ENCODE measurements at regions not wholly inside any gene's neighbourhood (a gene's known extent, or its start where the extent isn't known, plus 50 kb on each side); places are given as distances from the start of the nearest gene placed in this dataset.

GRCh38 chr7:156178857-156179256 is 366.6 kb upstream of the SHH start:
- TF ChIP-seq ZNF331 (CRISPR knock-in tag; IDR thresholded peaks at IDR 0.05; ENCODE audit: low read depth), result no peak
- TF ChIP-seq ZNF462 (CRISPR knock-in tag; IDR thresholded peaks at IDR 0.05), result no peak
- TF ChIP-seq POLR2AphosphoS5 (IDR thresholded peaks at IDR 0.05; ENCODE audit: low read depth), result no peak
- no peak for TF ChIP-seq EZH2 (IDR thresholded peaks at IDR 0.05; ENCODE audit: low read depth, unreplicated experiment)
- TF ChIP-seq EZH2phosphoT487 (IDR thresholded peaks at IDR 0.05; ENCODE audit: unreplicated experiment), result no peak
- TF ChIP-seq CREB1 (CRISPR knock-in tag; IDR thresholded peaks at IDR 0.05; ENCODE audit: low read depth), result no peak
- no peak for TF ChIP-seq NANOG (IDR thresholded peaks at IDR 0.05; ENCODE audit: borderline replicate concordance)
- TF ChIP-seq CTCF (conservative IDR thresholded peaks at IDR 0.05; ENCODE audit: low read depth in 2 of 2), result no peak
- no peak for TF ChIP-seq ZNF114 (CRISPR knock-in tag; IDR thresholded peaks at IDR 0.05)
- no peak for TF ChIP-seq STAT1 (IDR thresholded peaks at IDR 0.05; ENCODE audit: unreplicated experiment)
- TF ChIP-seq JUNB (IDR thresholded peaks at IDR 0.05; ENCODE audit: unreplicated experiment), result no peak
- Histone ChIP-seq H3K4me1 (ENCODE audit: insufficient read depth) (no peaks in the 10 kb centered on the region), H3K36me3 (ENCODE audit: insufficient read depth) (no peaks in the 10 kb centered on the region), H3K27me3 (ENCODE audit: insufficient read depth) (no peaks in the 10 kb centered on the region), H3K79me2 (replicated peaks; ENCODE audit: insufficient read depth) (no peaks in the 10 kb centered on the region), H3K4me2 (no peak overlapping the region), H3K9me2 (ENCODE audit: insufficient read depth) (no peaks in the 10 kb centered on the region), H3K27ac (ENCODE audit: low read depth) (no peak overlapping the region), H4K20me1 (replicated peaks; ENCODE audit: insufficient read depth) (no peaks in the 10 kb centered on the region), H2AFZ (no peak overlapping the region), H3K4me3 (no peak overlapping the region), H3F3A (replicated peaks; ENCODE audit: low read depth) (no peaks in the 10 kb centered on the region)
- no peak overlapping the region for H3K4me3 Mint-ChIP-seq
- H3K4me1 Mint-ChIP-seq, result no peaks in the 10 kb centered on the region
- ATAC-seq, result no peak; the same call in 2 of the 3 replicates
- DNase-seq (ENCODE audit: low spot score), result no peak
- H3K36me3 Mint-ChIP-seq (ENCODE audit: low read depth), result no peaks in the 10 kb centered on the region
- H3K27me3 Mint-ChIP-seq (ENCODE audit: insufficient read depth, low read depth, poor library complexity), result peaks cover 7% of the 10 kb centered on the region
- H3K9me3 Mint-ChIP-seq, result 0 out of 3 replicates have a peak, but pooled peaks cover 2% of the 10 kb centered on the region
- H3K27ac Mint-ChIP-seq, result no peak overlapping the region

Measured in GM23338 (cell line).